ENCODE measurements at regions not wholly inside any gene's neighbourhood (a gene's known extent, or its start where the extent isn't known, plus 50 kb on each side); places are given as distances from the start of the nearest gene placed in this dataset.

DNA sequence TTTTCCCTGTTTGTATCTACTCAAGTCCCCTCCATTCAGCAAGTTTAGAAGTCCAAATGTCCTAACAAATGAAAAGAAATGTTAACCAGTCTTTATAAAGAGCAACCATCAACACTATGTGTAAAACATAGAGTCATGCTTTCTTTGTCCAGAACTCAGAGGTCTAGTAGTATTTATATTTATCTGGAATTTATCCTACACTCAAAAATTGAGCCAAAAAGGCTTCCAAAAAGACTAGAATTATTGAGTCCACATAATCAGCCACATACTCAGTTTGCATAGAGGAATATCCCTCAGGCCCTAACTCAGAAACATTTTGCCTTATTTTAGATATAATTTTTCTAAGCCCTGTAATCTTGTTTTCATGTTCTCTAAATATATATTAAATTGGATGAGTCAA lies 455.0 kb downstream of the COL12A1 start:
- no peak overlapping the region for H3K4me3 ChIP-seq (ENCODE audit: low read length)
- no peaks in the 10 kb centered on the region for H3K9me2 ChIP-seq (ENCODE audit: insufficient read depth, low read length)
- no peaks in the 10 kb centered on the region for H4K20me1 ChIP-seq (ENCODE audit: insufficient read depth)
- no peaks in the 10 kb centered on the region for H3K79me2 ChIP-seq (replicated peaks; ENCODE audit: insufficient read depth, low read length)
- H3K27ac ChIP-seq (ENCODE audit: low read length) = no peak overlapping the region
- no peak overlapping the region for H3K9ac ChIP-seq (ENCODE audit: low read length)
- H3K9me3 ChIP-seq (ENCODE audit: low read length) = no peaks in the 10 kb centered on the region
- H3K4me2 ChIP-seq (ENCODE audit: low read length) = no peak overlapping the region
- H3K36me3 ChIP-seq (ENCODE audit: insufficient read depth, low read length) = no peaks in the 10 kb centered on the region
- H3K27me3 ChIP-seq (ENCODE audit: insufficient read depth, low read depth, low read length) = no peaks in the 10 kb centered on the region
- H3F3A ChIP-seq (ENCODE audit: insufficient read depth, low read length, poor library complexity, severe bottlenecking) = no peaks in the 10 kb centered on the region
- H2AFZ ChIP-seq (ENCODE audit: low read depth, low read length) = no peak overlapping the region
- TF ChIP-seq, protein P1, sequence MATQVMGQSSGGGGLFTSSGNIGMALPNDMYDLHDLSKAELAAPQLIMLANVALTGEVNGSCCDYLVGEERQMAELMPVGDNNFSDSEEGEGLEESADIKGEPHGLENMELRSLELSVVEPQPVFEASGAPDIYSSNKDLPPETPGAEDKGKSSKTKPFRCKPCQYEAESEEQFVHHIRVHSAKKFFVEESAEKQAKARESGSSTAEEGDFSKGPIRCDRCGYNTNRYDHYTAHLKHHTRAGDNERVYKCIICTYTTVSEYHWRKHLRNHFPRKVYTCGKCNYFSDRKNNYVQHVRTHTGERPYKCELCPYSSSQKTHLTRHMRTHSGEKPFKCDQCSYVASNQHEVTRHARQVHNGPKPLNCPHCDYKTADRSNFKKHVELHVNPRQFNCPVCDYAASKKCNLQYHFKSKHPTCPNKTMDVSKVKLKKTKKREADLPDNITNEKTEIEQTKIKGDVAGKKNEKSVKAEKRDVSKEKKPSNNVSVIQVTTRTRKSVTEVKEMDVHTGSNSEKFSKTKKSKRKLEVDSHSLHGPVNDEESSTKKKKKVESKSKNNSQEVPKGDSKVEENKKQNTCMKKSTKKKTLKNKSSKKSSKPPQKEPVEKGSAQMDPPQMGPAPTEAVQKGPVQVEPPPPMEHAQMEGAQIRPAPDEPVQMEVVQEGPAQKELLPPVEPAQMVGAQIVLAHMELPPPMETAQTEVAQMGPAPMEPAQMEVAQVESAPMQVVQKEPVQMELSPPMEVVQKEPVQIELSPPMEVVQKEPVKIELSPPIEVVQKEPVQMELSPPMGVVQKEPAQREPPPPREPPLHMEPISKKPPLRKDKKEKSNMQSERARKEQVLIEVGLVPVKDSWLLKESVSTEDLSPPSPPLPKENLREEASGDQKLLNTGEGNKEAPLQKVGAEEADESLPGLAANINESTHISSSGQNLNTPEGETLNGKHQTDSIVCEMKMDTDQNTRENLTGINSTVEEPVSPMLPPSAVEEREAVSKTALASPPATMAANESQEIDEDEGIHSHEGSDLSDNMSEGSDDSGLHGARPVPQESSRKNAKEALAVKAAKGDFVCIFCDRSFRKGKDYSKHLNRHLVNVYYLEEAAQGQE (IDR thresholded peaks at IDR 0.05; ENCODE audit: borderline replicate concordance) = no peak
- TF ChIP-seq RAD21 (conservative IDR thresholded peaks at IDR 0.05) = no peak
- TF ChIP-seq EP300 (conservative IDR thresholded peaks at IDR 0.05; ENCODE audit: poor library complexity, severe bottlenecking) = no peak
- TF ChIP-seq MXI1 (conservative IDR thresholded peaks at IDR 0.05; ENCODE audit: poor library complexity, severe bottlenecking) = no peak

DNA sequence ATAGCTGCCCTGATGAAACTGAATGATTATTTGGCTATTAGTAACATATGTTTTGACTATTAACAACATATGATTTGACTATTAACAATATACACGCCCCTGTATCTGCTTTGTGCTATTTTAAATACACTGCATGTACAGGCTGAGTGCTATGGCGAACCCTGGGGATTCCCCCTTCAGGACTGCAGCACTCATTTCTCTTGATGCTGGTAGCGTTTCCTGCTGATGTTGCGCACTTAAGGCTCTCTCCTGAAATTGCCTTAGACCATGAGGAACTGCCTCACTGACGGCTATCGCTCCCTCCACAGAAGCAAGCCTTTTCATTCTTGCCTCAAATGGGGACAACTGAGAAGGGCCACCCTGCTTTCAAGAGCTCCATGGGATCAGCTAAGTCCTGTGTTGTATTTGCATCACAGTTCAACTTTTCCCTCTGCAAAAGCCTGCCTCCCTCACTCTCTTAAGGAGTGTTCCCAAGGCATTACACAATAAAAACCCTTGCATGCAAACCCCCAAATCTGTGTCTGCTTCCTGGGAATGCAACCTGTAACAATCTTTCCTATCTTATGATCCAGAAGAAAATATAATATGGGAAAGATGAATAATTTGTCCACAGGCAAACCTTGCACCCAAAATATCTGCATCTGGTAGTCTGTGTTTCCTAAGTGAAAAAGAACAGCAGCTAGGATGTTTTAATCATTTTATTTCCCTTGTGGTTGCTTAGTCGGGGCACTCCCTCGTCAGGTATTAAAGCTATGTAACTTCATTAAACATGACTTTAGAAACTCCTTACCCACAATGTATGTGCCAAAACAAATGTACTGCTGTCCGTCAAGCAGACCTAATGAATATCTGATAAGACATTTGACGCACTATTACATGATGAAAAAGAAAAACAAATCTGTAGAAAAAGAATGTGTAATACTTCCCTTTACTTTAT lies 456.4 kb downstream of the COL12A1 start:
- no peak overlapping the region for H2AFZ ChIP-seq (ENCODE audit: low read depth, low read length)
- H3K27ac ChIP-seq (ENCODE audit: low read length) = no peak overlapping the region
- peak overlapping the region; percentile 24 for H3K4me3 ChIP-seq (ENCODE audit: low read length)
- H3K9me3 ChIP-seq (ENCODE audit: low read length) = no peaks in the 10 kb centered on the region
- H3K79me2 ChIP-seq (replicated peaks; ENCODE audit: insufficient read depth, low read length) = no peaks in the 10 kb centered on the region
- H3K9me2 ChIP-seq (ENCODE audit: insufficient read depth, low read length) = no peaks in the 10 kb centered on the region
- H3F3A ChIP-seq (ENCODE audit: insufficient read depth, low read length, poor library complexity, severe bottlenecking) = no peaks in the 10 kb centered on the region
- no peaks in the 10 kb centered on the region for H3K36me3 ChIP-seq (ENCODE audit: insufficient read depth, low read length)
- no peaks in the 10 kb centered on the region for H4K20me1 ChIP-seq (ENCODE audit: insufficient read depth)
- TF ChIP-seq EZH2 (IDR thresholded peaks at IDR 0.05; ENCODE audit: borderline replicate concordance, insufficient read depth, low read length, poor library complexity, severe bottlenecking) (no peak), POLR2AphosphoS5 (IDR thresholded peaks at IDR 0.05) (peak; percentile 58)
- H3K9ac ChIP-seq (ENCODE audit: low read length) = no peak overlapping the region
- no peak overlapping the region for H3K4me2 ChIP-seq (ENCODE audit: low read length)
- H3K27me3 ChIP-seq (ENCODE audit: insufficient read depth, low read depth, low read length) = no peaks in the 10 kb centered on the region

DNA sequence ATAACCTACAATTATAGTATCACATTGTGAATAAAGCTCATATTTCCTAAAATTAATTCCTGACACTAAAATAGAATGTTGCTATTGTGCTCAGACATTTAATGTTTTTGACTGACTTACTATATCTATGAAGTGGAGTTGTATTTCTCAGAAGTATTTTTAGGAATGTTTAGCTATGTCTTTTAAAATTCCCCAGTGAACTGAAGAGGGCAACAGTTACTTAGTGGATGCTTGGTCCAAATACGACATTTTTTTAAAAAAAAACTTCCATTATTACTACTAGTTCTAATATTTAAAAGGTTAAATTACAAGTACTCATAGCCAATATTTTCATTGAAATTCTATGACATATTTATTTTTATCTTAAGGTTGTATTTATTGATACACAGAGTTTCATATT lies 460.2 kb downstream of the COL12A1 start:
- no peak for TF ChIP-seq MXI1 (conservative IDR thresholded peaks at IDR 0.05; ENCODE audit: poor library complexity, severe bottlenecking)
- no peak for TF ChIP-seq RAD21 (conservative IDR thresholded peaks at IDR 0.05)
- TF ChIP-seq TAF1 (IDR thresholded peaks at IDR 0.05; ENCODE audit: low read depth) = no peak
- TF ChIP-seq, protein P1 (IDR thresholded peaks at IDR 0.05; ENCODE audit: borderline replicate concordance) = no peak
- Histone ChIP-seq H3K27me3 (ENCODE audit: insufficient read depth, low read depth, low read length) (no peaks in the 10 kb centered on the region), H3K9me2 (ENCODE audit: insufficient read depth, low read length) (no peaks in the 10 kb centered on the region), H3K79me2 (replicated peaks; ENCODE audit: insufficient read depth, low read length) (no peaks in the 10 kb centered on the region), H3F3A (ENCODE audit: insufficient read depth, low read length, poor library complexity, severe bottlenecking) (no peaks in the 10 kb centered on the region), H3K9me3 (ENCODE audit: low read length) (no peaks in the 10 kb centered on the region), H2AFZ (ENCODE audit: low read depth, low read length) (no peak overlapping the region), H3K4me3 (ENCODE audit: low read length) (no peak overlapping the region), H3K9ac (ENCODE audit: low read length) (no peak overlapping the region), H3K4me2 (ENCODE audit: low read length) (no peak overlapping the region), H3K36me3 (ENCODE audit: insufficient read depth, low read length) (no peaks in the 10 kb centered on the region), H3K27ac (ENCODE audit: low read length) (no peak overlapping the region), H4K20me1 (ENCODE audit: insufficient read depth) (no peaks in the 10 kb centered on the region)

Data from neural cell (in vitro differentiated cells).